ENCODE measurements at regions not wholly inside any gene's neighbourhood (a gene's known extent, or its start where the extent isn't known, plus 50 kb on each side); places are given as distances from the start of the nearest gene placed in this dataset.

DNA sequence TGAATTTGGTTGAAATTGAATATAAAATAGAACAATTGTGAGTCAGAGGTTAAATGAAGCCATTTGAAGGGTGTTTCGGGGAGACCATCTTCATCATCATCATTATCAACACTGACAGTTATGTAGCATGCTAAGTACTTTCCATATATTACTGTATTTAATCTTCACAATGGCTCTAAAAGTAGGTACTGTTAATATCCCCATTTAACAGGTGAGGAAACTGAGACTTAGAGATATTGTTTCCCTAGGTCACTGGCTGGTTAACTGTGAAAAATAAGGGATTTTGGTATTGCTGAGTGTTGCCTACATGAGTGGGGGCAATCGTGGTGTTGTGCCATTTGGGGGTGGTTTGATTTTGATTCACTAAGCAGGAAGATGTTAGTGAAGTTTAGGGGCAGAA lies 100.3 kb downstream of the TBX19 start:
- no peak overlapping the region for H3K27ac ChIP-seq
- H3K9me3 ChIP-seq (replicated peaks), result no peaks in the 10 kb centered on the region
- no peaks in the 10 kb centered on the region for H3K36me3 ChIP-seq
- no peaks in the 10 kb centered on the region for H3K27me3 ChIP-seq (replicated peaks)
- no peak overlapping the region for H3K4me3 ChIP-seq
- no peaks in the 10 kb centered on the region for H3K4me1 ChIP-seq (replicated peaks)
- DNase-seq (ENCODE audit: low read depth in 1 of 2, low spot score in 2 of 2), result no peak

DNA sequence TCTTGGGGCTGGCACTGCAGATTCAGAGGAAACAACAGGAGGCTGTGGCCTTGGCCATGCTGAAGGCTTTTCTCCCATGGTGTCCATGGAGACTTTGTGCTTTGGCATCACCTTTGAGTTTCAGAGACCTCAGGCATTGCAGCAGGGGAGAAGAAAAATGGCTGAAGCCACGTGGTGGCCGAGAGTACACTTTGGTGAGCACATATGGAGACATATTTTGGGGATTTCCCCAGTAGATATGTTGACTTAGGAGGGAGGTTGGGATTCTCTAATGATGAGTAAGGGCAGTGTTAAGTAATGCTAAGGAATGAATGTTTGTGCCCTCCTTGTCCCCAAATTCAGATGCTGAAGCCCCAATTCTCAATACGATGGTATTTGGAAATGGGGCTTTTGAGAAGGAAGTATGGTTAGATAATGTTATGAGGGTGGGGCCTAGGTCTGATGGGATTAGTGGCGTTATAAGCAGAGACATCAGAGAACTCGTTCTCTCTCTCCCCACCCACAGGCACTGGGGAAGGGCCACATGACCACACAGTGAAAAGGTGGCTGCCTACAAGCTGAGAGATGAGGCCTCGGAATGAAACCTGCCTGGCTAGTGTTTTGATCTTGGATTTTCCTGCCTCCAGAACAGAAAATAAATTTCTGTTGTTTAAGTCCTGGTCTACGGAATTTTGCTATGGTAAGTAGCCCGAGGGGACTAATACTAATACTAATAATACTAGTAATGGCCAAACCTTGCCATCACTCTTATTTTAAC lies 98.6 kb downstream of the TBX19 start:
- Histone ChIP-seq H3K4me3 (no peak overlapping the region), H3K27me3 (replicated peaks) (no peaks in the 10 kb centered on the region), H3K36me3 (no peaks in the 10 kb centered on the region), H3K9me3 (replicated peaks) (no peaks in the 10 kb centered on the region), H3K27ac (no peak overlapping the region), H3K4me1 (replicated peaks) (no peaks in the 10 kb centered on the region)
- no peak for DNase-seq (ENCODE audit: low read depth in 1 of 2, low spot score in 2 of 2)

DNA sequence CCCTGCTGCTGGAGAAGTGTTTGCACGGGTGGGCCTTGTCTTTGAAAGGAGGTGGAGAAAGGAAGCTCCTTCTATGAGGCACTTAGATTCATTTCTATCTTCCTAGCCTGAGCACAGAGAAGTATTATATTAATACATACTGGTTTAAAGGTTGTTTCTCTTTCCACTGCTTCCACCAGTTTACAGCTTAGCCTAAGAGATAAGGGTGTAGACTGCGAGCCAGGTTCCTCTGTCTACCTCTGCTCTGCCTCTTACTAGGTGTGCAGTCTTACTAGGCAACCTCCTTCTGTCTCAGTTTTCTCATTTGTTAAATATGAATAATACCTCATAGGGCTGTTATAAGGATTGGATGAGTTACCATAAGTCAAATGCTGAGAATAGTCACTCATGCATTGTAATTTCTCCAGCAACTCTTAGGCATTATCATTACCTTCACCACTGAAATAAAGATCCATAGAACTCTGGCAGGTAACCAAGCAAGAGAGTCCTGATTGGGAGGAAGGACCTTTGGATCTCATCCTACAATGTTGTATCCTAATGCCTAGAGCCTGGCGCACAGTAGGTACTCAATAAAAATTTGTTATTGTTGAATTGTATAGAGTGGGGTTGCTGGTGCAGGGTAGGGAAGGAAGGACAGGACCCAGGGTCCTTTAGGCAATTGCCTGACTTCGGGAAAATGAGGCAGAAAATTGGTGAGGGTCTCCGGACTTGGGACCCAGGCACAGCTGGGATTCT lies 95.1 kb downstream of the TBX19 start:
- Histone ChIP-seq H3K4me1 (replicated peaks) (no peaks in the 10 kb centered on the region), H3K27ac (no peak overlapping the region), H3K9me3 (replicated peaks) (no peaks in the 10 kb centered on the region), H3K27me3 (replicated peaks) (no peaks in the 10 kb centered on the region), H3K36me3 (no peaks in the 10 kb centered on the region), H3K4me3 (no peak overlapping the region)
- DNase-seq (ENCODE audit: low read depth in 1 of 2, low spot score in 2 of 2), result no peak

DNA sequence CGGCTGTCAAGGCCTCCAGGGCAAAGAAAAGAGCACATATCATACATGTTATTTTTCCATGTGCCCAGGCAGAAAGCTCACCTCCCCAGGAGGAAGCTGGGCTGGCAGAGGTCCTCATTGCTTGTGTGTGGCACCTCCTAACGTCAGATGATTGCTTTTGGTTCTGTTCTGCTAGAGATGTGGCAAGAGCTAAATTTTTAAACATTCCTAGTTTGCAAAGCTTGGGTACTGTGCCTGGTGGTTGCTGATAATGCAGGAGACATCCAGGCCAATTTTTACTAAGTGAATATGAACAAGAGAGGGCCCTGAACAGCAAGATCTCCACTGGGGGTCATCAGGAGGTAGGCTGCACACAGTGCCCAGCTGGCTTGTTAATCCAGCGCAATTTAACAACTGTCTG lies 93.9 kb downstream of the TBX19 start:
- Histone ChIP-seq H3K27me3 (replicated peaks) (no peaks in the 10 kb centered on the region), H3K36me3 (no peaks in the 10 kb centered on the region), H3K27ac (no peak overlapping the region), H3K4me3 (no peak overlapping the region), H3K4me1 (replicated peaks) (no peaks in the 10 kb centered on the region), H3K9me3 (replicated peaks) (no peaks in the 10 kb centered on the region)
- DNase-seq (ENCODE audit: low read depth in 1 of 2, low spot score in 2 of 2), result no peak

DNA sequence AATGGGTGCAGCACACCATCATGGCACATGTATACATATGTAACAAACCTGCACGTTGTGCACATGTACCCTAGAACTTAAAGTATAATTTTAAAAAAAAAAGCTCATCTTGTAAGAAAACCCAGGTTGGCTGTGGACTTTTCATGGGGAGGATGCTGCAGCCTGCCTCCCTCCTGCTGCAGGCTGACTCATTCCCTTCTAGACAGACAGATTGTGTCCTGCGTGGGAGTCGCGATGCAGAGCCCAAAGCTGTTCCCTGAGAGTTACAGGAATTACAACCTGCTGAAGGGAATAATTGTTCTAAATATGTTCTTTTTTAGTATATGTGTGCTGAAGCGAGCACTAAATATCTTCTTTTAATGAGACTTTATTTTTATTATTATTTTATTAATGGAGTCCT lies 93.2 kb downstream of the TBX19 start:
- no peaks in the 10 kb centered on the region for H3K27me3 ChIP-seq (replicated peaks)
- H3K4me3 ChIP-seq, result no peak overlapping the region
- no peaks in the 10 kb centered on the region for H3K36me3 ChIP-seq
- no peaks in the 10 kb centered on the region for H3K4me1 ChIP-seq (replicated peaks)
- DNase-seq (ENCODE audit: low read depth in 1 of 2, low spot score in 2 of 2), result no peak
- no peaks in the 10 kb centered on the region for H3K9me3 ChIP-seq (replicated peaks)
- no peak overlapping the region for H3K27ac ChIP-seq

DNA sequence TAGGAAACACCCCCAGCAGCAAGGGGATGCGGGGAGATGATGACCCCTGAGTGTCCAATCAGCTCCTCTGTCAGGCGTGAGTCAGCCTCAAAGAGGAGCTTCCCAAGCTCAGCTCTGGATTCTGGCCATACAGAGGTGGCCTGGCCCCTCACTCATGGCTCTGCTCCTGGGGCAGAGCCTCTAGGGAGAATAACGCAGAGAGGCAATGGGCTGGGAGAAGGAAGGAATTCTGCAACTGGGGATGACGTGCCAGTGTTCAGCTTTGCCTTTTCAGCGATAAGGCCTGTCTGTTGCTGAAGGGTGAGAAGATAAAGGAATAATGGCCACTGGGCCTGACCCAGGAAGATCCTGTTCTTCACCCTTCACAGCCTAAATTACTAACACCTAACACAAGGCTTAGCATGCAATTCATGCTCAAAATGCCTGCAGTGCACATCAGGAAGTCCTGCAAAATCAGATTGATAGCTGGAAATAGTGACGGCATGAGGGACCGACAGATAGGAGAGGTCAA lies 92.2 kb downstream of the TBX19 start:
- Histone ChIP-seq H3K4me1 (replicated peaks) (no peaks in the 10 kb centered on the region), H3K27ac (no peak overlapping the region), H3K36me3 (no peaks in the 10 kb centered on the region), H3K9me3 (replicated peaks) (no peaks in the 10 kb centered on the region), H3K27me3 (replicated peaks) (no peaks in the 10 kb centered on the region), H3K4me3 (no peak overlapping the region)
- DNase-seq (ENCODE audit: low read depth in 1 of 2, low spot score in 2 of 2), result no peak

DNA sequence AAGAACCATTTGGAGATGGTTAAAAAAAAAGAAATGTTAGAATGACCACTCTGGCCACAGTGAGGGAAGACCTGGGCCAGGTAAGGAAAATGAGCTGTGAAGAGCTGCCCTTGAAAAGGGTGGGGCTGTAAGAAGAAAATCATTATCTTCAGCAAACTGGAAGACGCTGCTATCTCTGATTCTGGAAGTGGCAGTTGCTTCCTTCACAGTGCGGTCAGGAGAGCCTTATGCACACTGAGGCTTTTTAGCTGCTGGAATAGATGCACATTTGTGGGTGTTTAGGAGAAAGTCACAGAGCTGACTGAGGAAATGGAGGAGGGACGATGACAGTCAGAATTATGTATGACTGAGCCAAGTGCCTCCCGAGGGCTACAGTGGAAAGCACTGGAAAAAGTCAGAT lies 91.6 kb downstream of the TBX19 start:
- Histone ChIP-seq H3K36me3 (no peaks in the 10 kb centered on the region), H3K27ac (no peak overlapping the region), H3K27me3 (replicated peaks) (no peaks in the 10 kb centered on the region), H3K4me3 (no peak overlapping the region), H3K4me1 (replicated peaks) (no peaks in the 10 kb centered on the region), H3K9me3 (replicated peaks) (no peaks in the 10 kb centered on the region)
- DNase-seq (ENCODE audit: low read depth in 1 of 2, low spot score in 2 of 2), result no peak

DNA sequence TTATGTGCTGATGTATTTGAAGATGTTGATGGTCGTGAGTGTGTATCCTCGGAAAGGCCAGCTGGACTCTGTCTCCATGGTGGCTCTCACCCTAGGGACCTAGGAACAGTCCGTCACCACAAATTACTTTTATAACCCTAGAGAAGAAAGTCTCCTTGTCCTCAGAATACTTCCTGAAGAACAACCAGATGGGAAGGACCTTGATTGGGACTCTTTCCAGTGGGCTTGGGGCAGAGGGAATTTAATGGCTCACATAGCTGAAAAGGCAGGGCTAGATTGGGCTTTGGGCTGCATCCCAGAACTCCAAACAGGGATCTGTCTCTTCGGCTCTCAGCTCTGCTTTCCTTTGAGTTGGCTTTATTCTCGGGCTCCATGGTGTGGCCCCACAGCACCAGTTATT lies 90.8 kb downstream of the TBX19 start:
- Histone ChIP-seq H3K27ac (no peak overlapping the region), H3K4me1 (replicated peaks) (no peaks in the 10 kb centered on the region), H3K27me3 (replicated peaks) (no peaks in the 10 kb centered on the region), H3K9me3 (replicated peaks) (no peaks in the 10 kb centered on the region), H3K36me3 (no peaks in the 10 kb centered on the region), H3K4me3 (no peak overlapping the region)
- no peak for DNase-seq (ENCODE audit: low read depth in 1 of 2, low spot score in 2 of 2)

DNA sequence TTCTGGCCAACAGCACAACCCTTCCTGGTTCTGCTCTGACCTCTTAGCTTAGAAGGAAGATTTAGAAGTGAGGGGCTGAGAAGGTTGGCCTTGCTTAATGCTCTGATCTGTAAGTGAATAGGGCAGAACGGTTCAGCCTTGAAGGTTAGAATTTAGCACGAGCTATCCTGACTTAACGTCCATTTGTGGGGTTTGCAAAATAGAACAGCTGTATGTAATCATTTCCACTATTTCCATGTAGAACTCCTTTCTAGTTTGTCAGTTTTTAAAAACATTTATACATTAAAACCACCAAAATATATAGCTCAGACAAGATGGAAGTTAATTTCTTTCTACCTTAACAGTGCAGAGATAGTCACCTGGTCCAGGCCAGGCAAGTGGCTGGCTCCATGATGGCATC lies 89.9 kb downstream of the TBX19 start:
- Histone ChIP-seq H3K9me3 (replicated peaks) (no peaks in the 10 kb centered on the region), H3K4me3 (no peak overlapping the region), H3K27me3 (replicated peaks) (no peaks in the 10 kb centered on the region), H3K4me1 (replicated peaks) (no peaks in the 10 kb centered on the region), H3K36me3 (no peaks in the 10 kb centered on the region), H3K27ac (no peak overlapping the region)
- DNase-seq (ENCODE audit: low read depth in 1 of 2, low spot score in 2 of 2), result no peak

DNA sequence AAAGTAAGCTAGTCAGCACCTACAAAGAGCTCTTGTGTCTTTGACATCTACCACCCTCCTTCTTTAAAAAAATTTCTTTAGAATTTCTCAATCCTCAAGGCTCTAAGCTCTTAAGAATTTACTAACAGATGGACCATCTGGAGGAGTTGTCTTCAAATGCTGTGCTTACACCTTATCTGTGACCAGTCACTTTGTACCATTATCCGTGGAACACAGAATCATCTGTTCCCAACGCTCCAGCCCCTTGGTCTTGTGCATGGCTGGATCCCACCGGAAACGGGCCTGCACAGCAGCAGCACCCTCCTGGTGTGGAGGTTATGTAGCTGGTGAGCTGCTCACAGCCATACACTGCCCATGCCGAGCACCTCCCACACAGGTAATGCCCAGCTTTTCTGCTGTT lies 89.0 kb downstream of the TBX19 start:
- no peaks in the 10 kb centered on the region for H3K9me3 ChIP-seq (replicated peaks)
- no peak overlapping the region for H3K27ac ChIP-seq
- H3K4me1 ChIP-seq (replicated peaks), result no peaks in the 10 kb centered on the region
- DNase-seq (ENCODE audit: low read depth in 1 of 2, low spot score in 2 of 2), result no peak
- no peak overlapping the region for H3K4me3 ChIP-seq
- H3K27me3 ChIP-seq (replicated peaks), result no peaks in the 10 kb centered on the region
- H3K36me3 ChIP-seq, result no peaks in the 10 kb centered on the region

DNA sequence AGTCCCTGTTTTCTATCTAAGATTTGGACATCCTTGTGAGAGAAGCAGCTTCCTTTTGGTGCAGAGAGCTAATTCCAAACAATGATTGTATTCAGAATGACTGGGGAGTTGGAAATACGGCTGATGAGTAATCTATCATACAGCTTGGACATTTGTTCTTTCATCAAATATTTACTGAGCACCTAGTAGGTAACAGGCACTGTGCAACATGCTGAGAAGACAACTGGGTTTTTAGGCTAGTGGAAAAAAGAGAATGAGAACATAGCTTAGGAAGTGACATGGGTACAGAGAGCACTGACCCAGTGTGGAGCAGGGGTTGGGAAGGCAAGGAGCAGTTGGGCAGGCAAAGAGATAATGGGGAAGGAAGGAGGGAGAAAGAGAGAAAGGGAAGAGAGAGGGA lies 87.5 kb downstream of the TBX19 start:
- Histone ChIP-seq H3K27ac (no peak overlapping the region), H3K36me3 (no peaks in the 10 kb centered on the region)

DNA sequence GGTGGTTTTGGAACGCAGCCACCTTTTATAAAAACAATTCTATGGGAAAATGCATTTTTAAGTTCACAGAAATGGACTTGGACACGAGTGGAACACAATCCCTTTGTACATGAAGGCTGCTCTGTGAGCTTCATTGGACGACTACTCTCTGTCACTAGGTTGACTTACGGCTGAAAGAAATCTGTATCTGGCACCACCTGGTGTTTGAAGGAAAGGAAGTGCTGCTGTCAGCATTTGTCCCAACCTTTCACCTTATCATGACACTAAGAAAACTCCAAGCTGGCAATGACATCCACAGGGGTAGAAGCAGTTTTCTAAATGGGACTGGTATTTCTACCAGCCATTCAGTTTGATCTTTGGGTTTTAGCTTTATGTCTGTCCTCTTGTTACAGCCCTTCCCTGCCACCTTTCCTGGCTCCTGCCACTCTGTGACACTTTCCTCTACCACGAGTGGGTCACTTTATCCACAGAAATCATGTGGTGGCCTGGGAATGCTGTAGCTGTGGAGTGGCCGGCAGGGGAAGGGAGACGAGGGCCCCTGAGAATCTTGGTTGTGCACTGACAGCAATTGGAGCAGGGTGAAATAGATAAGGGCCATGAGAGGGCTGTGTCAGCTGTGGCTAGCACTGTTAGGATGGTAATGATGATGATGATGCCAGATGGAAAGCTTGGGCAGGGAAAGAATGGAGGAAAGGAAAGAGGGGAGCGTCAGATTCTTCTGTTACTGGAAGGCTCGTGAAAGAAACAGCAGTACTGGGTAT lies 85.2 kb downstream of the TBX19 start:
- Histone ChIP-seq H3K9me3 (replicated peaks) (no peaks in the 10 kb centered on the region), H3K4me3 (no peak overlapping the region), H3K27me3 (replicated peaks) (no peaks in the 10 kb centered on the region), H3K4me1 (replicated peaks) (no peaks in the 10 kb centered on the region), H3K36me3 (no peaks in the 10 kb centered on the region), H3K27ac (no peak overlapping the region)
- DNase-seq (ENCODE audit: low read depth in 1 of 2, low spot score in 2 of 2), result no peak

More for the DNA sequence above, 87.5 kb downstream of the TBX19 start:
- Histone ChIP-seq H3K9me3 (replicated peaks) (no peaks in the 10 kb centered on the region), H3K27me3 (replicated peaks) (no peaks in the 10 kb centered on the region), H3K4me3 (no peak overlapping the region), H3K4me1 (replicated peaks) (no peaks in the 10 kb centered on the region)
- no peak for DNase-seq (ENCODE audit: low read depth in 1 of 2, low spot score in 2 of 2)

Measured in SJSA1 (cell line).